HG03558 (cell line): ENCODE measurements at regions not wholly inside any gene's neighbourhood (a gene's known extent, or its start where the extent isn't known, plus 50 kb on each side); places are given as distances from the start of the nearest gene placed in this dataset.

Experiments used
- ATAC-seq: cut with Tn5 transposase; IDR thresholded peaks from one replicate; pipeline ENCODE4 v1.9.1; 2021; ENCODE audit warnings: moderate number of reproducible peaks; ENCODE audit not compliant: unreplicated experiment; ENCODE audit errors: extremely low read depth

DNA sequence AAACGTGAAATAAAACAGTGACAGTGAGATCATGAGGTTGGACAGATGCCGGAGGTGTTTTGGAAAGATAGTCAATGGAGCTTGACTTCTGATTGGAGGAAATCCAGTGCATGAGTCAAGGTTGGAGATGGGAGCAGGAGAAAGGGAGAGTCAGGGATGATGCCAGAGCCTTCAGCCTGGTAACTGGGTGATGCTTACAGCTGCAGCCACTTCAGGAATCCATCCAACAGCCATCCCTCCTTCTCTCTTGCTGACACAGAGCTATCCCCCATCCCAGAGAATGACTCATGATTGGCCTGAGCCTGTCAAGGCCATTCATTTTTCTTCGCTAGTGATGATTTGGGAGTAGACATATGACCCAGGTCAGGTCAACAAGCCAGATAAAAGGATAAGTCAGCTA, 112.8 kb downstream of the SAMD5 start:
- no peak for ATAC-seq

DNA sequence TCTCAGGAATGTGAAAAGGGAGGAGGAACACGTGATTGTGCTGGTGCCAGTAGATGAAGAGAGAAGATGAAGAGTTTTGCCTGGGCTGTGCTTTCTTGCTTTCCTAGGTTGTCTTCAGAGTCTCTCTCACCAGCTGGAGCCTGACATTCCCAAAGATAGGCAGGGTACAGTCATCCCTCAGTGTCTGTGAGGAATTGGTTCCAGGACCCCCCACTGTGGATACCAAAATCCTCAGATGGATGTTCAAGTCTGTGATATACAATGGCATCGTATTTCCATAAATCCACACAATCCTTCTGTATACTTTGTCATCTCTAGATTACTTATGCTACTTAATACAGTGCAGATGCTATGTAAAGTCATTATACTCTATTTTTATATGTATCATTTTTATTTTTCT, 113.5 kb downstream of the SAMD5 start:
- ATAC-seq = no peak

DNA sequence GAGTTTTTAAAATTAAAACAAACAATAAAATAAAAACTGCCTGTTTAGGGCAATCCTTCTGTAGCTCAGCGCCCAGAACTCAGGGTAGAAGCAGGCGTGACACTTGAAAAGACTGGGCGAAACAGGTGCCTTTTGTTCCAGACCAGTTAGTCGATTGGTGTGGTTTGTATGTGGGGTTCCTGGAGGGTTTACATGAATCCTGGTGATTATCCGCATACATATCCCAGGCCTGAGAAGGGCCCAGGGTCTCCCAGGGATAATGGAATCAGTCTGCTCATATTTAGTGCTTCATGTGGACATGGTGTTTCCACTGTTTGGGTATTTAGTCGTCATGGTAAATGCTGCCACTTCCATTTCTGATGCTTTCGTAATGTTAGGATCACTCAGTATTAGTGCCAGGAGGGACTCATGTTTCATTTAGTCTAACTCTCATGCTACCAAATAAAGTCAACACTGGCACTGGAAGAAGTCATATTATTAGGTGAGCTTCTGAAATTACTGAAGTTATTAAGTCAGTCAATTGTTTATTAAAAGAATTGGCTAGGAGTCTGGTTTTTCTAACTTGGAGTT, 116.5 kb downstream of the SAMD5 start:
- no peak for ATAC-seq

DNA sequence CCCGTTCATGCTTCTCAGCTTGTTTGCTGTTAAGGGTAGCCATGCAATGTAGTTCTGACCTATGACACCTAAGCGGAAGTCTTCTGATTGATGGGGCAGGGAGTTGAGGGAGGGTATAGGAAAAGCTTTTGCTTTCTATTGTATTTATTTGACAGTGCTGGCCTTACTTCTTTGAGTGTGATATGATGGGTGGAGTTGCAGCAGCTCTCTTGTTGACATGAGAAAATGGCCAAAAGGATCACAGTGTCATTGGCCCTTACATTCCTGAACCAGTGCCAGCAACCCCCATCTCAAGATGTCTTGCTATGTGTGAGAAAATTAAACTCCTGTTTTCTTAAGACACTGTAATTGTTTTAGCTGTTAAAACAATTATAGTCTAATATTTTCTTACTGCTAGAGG, 117.5 kb downstream of the SAMD5 start:
- no peak for ATAC-seq

DNA sequence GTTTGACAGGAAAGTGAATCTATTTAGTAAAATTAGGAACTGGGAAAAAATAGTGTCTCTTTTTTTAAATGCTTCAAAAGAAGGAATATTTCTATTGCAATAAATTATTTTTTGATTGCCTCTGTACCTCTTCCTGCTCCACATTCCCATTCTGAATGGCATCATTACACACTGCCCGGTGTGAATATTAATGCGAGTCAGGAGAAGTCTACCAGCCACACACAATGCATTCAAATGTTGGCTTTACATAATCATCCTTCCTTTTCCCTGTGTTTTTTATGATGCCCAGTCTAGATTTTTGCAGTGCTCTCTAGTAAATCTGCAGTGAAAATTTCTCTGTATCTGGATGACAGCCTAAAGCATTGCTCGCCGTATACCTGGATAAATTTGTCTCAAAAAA, 118.9 kb downstream of the SAMD5 start:
- ATAC-seq = no peak

DNA sequence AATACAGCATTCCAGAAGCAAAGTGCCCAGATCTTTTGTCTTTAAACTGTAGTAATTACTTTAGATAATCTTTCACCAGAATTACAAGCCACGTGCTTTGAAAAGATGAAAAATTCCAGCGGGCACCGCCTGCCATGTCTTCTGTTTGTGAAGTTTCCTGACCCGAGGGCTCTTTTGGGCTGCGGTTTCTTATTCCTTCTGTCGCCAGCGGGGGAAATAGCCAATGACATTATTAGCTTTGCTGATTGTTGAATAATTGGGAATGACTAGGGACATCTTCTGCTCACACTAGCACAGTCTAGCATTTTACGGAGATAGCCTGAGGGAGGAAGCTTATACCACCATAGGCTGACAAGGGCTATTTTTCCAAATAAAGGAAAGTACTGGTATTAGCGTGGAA, 124.7 kb downstream of the SAMD5 start:
- ATAC-seq = no peak

DNA sequence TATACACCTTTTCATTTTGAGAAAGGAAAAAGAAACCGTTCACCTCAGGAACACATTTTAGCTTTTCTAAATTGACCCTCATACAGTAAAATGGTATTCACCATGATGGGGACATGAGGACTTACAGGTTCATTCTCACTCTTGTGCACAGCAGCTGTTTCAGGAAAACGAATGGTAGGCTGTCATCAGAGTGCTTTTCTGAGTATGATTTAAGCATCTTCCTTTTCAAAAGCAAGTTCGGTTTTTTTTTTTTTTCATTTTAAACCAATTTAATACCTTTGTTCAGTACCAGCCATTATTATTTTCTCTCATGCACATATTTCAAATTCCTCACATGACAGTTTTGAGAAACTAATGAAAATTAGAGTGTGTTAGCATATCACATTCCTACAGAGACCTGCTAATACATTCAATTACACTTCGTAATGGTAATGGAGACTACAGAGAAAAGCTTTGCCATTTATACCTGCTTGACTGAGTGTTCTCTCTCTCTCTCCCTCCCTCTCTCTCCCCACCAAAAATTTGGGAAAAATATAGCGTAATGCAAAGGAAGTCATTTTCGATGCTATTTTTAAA, 129.2 kb downstream of the SAMD5 start:
- ATAC-seq = no peak

DNA sequence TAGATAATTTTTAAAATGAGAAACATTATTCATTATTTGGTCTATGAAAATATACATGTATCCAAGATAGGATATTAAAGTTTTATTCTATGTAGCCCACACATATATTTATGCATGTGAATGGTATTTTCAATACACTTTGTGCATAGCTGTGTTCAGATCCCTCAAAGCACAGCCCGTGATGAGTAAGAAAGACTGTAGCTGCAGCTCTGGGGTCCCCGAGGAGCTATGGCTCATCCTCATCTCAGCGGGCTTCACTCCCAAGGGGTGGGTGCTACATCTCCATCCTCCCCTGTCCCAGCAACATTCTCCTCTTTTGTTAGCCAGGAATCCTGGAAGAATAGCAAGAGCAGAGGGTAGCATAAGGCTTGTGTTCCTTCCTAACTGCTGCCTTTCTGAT, 130.8 kb downstream of the SAMD5 start:
- no peak for ATAC-seq

DNA sequence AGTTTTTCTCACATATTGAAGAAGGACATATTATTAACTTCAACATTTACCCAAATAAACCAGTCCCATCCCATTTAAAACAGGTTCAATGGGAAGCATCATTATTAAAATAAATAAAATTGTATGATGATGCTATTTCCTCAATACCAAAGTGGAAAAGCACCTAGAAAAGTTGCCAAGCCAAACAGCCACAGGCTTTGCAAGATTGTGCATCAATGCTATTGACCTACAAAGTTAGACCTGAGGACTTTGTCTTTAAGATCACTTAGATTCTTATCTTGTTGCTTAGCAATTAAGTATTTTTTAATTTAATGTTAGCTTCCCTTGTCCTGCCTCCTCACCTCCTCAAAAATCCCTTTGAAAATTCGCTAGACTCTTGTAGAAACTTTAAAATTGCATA, 132.1 kb downstream of the SAMD5 start:
- no peak for ATAC-seq

DNA sequence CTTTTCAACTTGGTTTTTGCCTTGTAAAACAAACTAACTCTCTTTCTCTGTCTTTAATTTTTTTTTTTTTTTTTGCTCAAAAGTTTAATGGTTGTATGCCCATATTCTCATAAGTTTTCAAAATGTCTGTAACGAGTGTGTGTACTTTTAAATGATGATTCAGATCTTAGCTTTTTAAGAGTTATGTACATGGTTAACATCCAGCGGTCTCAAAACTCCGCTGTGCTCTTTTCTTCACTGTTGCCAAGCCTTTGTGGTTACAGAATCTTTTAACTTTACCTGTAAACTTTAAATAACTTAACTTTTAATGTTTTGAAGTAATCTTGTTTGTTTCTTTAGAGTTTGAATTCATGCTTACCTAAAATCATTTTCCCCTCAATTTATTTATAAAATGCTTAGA, 133.0 kb downstream of the SAMD5 start:
- no peak for ATAC-seq

DNA sequence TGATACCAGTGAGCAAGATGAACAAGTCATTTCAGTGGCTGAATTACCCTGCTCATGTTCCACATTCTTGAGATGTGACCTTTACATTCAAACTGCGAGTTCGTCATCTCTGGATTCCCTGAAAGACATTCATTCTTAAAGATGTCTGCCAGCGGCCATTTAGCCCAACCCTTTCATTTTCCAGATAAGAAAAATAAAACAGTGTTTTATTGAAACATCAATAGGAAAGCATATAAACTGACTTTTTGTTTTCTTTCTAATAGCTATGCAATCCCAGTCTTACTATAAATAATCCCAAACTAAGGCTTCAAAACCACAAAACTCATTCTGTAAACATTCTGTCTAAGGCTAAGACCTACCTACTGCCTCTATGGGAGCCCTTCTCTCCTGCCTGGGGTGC, 134.0 kb downstream of the SAMD5 start:
- ATAC-seq = no peak

DNA sequence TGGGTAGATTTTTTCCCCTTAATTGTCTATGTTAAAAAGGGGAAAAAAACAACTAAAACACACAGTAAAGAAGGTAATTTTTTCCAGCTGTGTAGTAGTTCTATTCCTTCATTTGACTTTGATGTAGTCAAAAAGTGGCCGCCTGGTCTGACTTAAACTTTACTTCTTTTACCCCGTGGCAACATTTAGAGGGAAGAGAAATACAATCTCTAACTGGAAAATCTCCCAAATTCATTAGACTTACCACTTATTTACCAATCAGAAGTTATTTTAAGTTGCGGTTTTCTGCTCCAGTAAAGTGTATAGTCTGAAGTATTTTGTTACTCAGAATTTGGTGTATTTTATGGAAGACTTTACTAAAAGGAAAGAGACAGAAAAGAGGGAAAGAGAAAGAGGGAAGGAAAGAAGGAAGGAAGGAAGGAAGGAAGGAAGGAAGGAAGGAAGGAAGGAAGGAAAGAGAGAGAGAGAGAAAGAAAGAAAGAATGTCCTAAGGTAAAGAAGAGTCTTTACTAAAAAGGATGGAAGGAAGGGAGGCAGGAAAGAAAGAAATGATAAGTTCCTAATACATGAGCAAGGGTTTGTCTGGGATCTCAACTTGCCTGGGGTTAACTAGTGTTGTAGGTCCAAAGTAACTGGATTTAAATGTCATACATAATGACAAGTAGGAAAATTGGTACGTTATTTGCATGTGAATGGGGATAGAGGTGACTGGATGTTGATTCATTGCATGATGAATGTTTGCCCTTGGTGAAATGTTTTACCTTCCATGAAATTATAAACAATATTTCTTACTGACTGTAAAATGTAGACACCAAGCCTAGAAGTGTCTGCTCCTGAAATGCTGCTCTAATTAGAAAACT, 135.1 kb downstream of the SAMD5 start:
- no peak for ATAC-seq

DNA sequence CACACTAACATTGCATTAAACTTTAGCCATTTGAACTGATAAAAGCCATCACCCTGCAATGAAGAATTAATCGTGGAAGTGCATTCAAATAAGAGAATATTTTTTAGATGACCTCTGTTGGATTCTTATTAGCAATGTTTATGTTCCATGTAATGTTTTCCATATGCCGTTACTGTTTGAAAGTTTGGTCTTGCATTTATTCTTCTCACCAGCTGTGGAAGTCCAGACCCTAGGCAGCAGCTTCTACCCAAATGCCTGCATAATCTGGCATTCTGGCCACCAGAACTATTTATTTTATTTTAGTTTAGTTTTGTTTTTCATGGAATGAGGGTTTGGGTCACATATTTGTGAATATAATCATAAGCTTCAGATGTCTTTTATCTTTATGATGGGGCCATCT, 140.4 kb downstream of the SAMD5 start:
- ATAC-seq = no peak

DNA sequence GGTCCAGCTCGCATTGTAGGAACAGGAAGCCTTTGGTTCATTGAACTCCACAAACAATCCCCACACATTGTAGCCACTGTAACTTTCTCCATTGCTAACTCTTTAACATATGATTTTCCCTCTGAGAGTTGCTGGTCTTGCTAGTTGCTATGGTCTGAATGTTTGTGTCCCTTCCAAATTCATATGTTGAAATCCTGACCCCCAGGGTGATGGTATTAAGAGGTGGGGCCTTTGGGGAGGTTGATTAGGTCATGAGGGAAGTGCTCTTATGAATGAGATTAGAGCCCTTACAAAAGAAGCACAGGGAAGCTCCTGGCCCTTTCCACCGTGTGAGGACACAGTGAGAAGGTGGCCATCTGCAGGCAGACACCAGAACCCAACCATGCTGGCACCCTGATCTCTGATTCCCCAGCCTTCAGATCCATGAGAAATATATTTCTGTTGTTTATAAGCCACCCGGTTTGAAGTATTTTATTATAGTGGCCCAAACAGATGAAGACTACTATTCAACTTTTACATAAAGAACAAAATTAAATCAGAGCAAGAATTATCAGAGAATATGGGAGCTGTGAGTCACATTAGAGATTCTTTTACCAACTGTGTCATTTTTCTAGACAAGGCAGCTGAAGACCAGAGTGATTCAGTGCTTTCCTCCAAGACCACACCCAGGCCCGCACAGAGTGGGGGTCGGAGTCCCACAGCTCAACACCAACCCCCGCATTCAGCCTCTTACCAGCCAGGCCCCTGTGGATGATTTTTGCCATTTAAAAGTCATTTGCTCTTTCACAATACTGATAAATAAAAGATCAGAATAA, 143.0 kb downstream of the SAMD5 start:
- ATAC-seq = no peak

DNA sequence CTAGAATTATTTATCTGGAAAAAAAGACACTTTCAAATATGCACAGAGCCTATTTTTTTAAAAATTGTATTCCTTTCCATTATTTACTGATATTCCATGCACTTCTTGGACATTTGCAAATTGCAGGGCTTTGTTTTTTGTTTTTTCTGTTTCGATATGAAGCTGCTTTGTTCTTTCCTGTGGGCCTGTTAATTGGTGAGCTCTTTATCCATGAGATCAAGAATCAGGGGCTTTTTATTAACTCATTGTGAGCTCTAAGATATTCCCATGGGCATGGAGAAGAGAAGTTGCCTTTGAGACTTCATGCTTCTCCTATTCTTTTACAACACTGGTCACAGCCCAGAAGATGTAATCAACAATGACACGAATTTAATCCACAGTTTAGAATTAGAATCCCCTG, 145.1 kb downstream of the SAMD5 start:
- no peak for ATAC-seq

DNA sequence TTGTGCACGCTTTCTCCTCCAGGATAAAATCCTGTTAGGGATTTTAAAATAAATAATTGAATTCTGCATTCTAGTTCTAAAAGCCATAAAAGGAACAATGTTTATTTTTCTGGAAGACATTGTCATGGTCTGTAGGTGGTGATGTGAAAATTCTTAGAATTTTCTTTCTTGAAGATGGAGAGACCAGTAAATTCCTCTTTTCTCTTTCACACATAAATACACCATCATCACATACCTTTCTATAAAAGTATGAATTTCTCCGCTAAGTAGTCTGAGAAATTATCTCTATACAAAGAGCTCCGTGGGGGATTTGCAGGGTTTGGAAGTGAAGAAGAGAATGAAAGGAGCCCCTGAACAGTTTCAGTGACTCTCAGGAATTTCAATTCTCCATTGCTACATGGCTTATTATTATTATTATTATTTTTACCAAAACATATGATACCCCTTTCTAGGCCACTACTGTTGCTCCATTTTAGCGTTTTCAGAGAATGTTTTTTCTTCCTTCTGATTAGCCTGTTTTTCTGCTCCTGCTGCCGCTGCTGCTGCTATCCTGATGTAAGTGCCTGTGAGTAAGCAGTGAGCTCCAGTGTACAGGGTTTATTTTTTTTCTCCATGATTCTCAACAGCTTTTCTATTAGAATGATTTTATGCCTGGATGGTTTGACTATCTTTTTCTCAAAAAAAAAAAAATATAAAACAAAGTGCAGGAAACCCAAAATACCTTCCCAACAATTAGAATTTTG, 145.8 kb downstream of the SAMD5 start:
- ATAC-seq = no peak

DNA sequence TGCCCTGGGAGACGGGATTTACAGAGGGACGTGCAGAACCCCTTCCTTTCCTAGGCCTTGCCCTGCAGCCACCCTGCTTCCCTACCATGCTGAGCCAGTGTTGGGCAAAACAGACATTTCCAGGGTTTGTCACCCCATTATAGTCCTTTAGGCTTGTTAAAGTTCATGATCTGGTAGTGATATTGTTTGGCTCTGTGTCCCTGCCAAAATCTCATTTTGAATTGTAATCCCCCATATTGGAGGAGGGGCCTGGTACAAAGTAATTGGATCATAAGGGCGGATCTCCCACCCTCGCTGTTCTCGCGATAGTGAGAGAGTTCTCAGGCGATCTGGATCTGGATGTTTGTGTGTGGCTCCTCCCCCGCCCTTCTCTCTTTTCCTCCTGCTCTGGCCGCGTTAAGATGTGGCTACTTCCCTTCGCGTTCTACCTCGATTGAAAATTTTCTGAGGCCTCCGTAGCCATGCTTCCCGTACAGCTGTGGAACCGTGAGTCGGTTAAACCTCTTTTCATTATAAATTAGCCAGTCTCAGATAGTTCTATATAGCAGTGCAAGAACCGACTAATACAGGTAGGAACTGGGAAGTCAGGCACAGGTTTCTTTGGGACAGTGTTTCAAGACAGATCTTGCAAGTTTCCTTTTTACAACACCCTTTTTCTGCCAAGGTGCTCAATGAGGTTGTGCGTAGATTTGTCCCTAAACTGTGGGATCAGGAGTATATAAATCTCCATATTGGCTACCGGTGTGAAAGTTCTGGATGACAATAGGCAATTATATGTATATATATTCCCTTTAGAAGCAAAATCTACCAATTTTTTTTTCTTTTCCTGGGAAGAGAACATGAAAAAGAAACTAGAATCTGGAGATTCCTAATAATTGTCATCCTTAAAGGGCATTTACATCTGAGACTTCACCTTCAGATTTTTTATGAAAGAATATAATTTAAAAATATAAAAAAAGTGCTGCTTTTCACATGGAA, 152.1 kb downstream of the SAMD5 start:
- no peak for ATAC-seq

DNA sequence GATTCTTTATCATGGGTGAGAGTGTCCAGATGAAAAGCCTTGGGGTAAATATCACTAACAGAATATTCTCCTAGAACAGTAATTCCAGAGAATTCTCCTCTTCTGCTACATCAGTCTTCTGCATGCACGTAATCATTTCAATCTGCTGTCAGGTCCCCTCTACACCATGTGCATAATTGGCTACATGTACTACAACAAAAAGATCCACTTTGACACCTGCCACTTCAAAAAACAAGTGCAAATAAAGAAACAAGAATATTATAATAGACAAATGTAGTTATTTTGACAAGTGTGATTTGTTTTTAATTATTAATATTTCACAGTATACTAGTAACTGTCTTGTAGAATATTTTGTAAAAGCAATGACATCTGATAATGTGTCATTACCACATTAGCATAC, 154.2 kb downstream of the SAMD5 start:
- ATAC-seq = no peak

DNA sequence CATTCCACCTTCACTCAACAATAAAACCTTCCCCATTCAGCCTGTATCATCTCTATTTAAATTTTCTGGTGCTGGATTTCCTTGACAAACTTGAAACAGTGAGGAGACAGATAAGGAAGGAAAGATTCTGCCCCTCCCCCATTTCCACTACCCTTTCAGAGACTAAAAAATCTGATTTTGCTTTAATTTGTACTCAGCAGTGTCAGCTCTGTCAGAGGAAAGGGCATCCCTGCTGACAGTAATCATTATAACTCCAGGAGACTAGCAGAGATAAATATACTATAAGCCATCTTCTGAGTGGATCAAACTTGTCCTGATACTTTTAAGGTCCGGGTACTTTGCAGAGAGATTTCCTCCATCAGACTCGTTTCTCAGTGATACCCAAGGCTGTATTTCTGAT, 155.6 kb downstream of the SAMD5 start:
- ATAC-seq = no peak
